Stimulated activated CD4-positive, alpha-beta T cell treated with anti-CD3 and anti-CD28 coated beads, Interleukin-12 subunit alpha, Interleukin-12 subunit beta, amount 100 ng/mL, for 24 hours (primary cell): ENCODE measurements at regions not wholly inside any gene's neighbourhood (a gene's known extent, or its start where the extent isn't known, plus 50 kb on each side); places are given as distances from the start of the nearest gene placed in this dataset.
"Not testable (repeated sequence)": the region's sequence is repeated elsewhere in the genome, so short reads cannot be mapped to it uniquely, and the experiment has no call there.

ENCODE experiments used
- DNase-seq, 2 experiments: peaks; one replicate each; pipeline ENCODE4 v3.0.0-alpha.2; 2020; ENCODE audit warnings: low read depth in 2 of 2

DNA sequence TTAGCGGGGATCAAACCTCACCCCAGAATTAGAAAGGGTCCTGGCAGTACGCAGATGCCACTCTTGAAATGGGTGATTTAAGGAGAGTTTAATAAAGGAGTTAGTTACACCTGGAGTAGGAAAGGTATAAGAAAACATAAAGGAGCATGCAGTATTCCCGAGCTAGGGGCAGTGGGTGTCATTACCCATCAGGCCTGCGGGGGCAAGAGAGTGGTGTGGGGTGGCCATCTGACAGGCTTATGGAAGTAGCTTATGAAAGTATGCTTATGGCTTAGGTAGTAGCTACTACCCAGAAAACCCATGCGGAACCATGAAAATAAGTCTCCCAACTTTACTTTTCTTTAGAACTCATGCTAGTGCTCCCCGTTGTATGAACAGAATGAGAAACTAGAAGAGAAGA is 568.9 kb upstream of the ACVR2A start:
- DNase-seq: no peak

DNA sequence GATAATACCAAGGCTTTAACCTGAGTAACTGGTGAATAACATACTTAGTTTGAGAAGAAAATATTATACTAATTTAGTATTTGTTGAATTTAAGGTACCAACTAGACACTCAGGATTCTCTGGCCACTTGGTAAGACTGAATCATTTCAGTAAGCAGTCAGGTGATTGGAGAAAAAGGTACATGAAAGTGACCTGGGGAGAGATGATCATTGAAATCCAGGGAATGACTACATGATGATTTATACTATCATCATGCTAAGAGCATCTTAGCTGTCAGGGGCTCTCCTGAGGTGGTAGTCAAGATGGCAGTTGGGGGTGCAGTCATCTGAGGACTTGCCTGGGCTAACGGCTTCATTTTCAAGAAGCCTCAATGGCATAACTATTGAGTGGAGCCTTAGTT is 571.2 kb upstream of the ACVR2A start:
- no peak for DNase-seq

DNA sequence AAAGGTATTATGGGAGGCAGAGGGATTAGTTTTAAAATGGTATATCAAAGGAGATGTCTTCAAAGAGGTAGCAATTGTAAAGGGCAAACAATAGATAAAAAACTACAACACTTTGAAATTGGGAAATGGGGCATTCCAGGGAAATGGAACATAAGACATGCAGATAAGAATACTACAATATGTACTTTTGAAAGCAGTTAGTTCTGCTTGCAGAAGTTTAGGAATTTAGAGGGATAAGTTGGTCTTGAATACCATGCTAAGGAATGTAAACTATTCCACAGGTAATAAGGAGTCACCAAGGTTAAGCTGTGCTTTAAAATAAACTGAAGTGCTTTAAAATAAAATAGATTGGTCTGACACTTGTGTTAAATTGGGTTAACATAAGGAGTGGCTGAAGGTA is 571.7 kb upstream of the ACVR2A start:
- DNase-seq: no peak

DNA sequence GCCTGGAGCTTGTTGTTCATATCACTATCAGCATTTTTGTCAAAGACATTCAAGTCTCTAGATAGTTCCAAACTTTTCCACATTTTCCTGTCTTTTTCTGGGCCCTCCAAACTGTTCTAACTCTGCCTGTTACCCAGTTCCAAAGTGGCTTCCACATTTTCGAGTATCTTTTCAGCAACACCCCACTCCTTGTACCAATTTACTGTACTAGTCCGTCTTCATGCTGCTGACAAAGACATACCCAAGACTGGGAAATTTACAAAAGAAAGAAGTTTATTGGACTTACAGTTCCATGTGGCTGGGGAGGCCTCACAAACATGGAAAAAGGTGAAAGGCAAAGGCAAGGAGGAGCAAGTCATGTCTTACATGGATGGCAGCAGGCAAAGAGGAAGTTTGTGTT is 575.2 kb upstream of the ACVR2A start:
- DNase-seq: not testable (repeated sequence)

DNA sequence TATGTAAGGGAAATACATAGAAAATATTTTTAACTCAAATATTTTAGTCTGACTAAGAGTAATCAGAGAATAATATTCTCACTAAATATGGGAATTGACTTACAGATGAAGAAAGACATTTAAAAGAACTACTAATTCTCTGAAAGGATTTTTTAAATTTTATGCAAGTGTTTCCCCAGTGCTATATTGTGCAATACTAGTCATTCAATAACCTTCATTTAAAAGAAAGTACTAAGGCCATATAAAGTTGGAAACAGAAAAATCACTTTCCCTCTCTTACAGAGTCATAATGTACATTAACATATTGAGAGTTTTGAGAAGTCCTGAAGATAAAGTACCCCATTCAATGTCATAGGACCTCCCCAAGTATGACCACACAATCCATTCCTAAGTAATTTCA is 584.6 kb upstream of the ACVR2A start:
- DNase-seq: no peak

DNA sequence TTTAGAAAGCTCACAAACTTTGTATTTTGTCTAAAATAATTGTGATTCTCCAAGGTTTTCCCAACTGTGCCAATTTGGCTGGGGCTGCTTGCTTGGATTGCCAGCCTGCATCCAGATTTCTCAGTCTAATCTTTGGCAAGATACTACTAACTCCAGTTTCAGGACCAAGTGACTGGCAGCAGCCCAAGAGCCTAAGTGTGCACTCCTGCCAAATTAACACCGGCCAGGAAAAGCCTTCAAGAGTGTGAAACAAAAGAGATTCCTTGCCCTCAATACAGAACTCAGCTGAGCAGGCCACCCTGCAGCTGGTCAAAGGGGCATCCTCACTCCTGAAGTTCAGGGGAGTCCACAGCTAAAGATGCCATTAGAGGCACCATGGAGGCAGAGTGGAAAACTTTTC is 589.0 kb upstream of the ACVR2A start:
- no peak for DNase-seq

DNA sequence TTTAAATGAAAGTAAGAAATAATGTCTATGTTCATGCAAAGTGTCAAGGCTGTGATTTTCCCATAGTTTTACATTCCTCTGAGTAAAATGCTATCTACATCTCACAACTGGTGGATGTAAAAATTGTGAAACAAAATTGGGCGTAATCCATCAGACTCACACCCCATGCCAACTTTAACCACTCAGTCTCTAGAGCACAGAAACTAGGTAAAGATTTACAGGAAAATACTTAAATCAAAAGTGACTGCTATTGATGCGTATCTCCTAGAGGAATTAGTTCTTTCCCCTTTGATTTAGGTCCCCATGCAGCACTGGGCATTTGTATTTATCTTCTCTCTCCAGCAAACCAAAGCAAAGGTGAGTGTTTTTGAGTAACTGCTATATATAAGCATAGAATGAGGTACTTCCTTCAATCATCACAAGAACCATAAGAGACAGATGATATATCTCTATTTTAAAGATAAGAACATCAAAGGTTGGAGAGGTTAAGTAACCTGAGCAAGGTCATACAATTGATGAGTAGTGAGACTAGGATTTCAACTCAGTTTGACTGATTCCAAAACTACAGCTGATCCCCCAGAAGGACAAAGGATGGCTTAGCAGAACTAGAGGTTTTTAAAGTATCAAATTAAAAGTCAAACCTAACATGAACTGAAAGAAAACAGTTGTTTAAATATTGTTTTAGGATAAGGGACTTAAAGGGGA is 594.0 kb upstream of the ACVR2A start:
- DNase-seq: no peak

DNA sequence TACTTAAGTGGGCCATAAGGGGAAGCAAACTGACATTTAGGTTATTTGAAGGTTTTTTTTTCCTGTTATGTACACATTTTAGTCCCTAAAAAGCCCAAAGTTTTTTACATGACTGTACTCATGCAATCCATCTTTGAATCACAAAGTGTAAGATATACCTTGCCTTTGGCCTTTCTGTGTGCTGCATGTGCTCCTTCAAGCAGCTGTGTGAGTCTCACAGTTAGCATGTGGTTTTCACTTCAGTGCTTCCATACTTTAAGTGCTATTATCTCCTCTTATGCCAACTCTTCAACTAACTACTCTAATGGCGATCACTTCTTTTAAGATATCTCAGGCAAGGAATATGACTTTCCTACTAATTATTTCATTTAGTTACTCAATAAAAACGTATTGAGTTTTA is 597.1 kb upstream of the ACVR2A start:
- DNase-seq: no peak

DNA sequence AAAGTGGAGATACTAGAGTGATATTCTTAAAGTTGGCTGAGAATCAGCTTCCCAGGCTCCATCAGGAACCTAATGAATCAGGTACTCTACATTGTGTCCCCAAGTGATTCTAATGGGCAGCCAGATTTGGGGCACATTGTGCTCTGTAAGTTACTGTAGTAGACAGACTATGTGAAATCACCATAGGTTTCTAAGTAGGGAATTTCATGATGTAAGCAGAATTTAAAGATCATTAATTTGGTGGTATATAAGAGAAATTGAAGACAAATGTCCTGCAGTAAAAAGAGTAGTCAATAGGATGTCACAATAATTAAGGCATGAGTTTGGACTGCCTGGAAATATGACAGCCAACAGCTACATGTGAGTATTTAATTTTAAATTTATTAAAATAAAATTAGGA is 602.4 kb upstream of the ACVR2A start:
- DNase-seq: no peak

DNA sequence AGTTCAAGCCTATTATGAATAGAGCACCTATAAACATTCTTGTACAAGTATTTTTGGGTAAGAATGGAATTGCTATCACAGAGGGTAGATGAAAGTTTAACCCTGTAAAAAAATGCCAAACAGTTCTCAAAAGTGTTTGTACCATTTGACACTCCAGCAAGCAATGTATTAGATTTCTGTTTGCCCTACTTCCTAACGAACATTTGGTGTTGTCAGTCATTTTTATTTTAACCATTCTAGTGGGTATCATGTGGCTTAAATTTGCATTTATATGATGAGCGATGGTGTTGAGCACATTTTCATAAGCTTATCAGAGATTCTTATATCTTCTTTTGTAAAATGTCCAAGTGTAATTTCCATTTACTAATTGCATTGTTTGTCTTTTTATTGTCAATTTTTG is 608.2 kb upstream of the ACVR2A start:
- DNase-seq: no peak

DNA sequence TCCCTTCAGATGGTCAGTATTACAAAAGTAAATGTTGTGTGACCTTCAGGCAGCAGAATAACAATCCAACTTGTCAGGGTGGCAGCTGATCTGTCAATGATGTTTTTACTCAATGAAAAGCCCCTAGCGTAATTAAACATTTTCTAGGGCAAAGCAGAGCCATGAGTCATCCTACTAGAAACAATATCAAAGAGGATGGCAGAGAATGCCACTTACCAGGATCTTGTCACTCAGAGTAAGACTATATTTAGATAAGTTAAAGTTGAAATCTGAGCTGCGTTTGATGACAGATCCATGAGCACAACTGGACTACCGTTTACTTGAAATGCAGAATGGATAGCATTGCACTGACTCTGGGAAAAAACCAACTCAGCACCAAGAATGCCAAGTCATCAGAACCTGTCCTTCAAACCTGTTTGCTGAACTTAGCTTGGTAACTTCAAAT is 612.6 kb upstream of the ACVR2A start:
- DNase-seq: no peak

DNA sequence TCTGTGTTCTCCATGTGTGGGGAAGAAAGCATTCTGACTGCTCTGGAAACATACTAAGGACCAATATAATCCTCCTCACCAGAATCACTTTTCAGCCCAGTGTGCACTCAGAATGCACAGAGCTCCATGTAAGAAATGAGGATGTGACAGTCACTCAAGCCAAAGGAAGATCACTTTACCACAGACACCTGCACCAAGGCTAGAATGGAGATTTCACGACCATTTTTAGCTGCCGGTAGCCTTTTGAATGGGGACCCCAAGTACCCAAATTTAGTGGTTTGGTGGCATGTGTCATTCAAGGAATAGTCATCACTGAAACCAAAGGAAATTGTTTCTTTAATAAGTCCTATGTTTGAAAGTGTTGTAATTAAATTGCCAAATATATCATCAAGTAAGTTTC is 613.2 kb upstream of the ACVR2A start:
- DNase-seq: no peak

DNA sequence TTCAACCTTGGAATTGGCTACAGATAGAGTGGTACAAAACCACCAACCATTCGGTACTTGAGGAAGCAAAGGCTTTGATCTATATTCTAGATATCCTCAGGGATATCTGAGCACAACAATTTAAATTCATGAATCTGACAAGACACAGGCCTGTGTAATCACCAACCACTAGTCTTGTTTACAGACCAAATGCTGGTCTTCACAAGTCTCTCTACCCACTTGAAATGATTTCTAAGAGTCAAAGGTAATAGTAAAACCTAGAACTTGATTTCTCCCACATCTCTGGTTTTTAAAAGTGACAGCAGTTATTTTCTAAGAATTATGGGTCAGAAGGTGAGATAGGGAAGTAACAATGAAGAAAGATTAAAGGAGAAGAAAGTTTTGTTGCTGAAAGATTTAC is 613.7 kb upstream of the ACVR2A start:
- no peak for DNase-seq

DNA sequence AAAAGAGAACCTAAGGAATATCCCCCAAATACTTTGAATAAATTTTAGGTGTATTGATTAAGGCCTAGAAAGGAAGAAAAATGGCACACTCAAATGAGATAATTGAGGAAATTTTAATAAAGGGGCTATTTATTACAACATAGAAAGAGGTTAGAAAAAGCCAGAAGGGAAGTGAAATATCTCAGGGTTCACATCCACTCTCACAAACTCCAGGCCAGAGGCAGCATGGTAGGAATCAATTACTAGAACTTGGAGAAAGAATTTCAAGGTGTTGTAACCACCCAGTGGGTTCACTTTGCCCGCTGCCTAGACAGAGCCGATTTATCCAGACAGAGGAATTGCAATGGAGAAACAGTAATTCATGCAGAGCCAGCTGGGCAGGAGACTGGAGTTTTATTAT is 617.5 kb upstream of the ACVR2A start:
- DNase-seq: no peak

DNA sequence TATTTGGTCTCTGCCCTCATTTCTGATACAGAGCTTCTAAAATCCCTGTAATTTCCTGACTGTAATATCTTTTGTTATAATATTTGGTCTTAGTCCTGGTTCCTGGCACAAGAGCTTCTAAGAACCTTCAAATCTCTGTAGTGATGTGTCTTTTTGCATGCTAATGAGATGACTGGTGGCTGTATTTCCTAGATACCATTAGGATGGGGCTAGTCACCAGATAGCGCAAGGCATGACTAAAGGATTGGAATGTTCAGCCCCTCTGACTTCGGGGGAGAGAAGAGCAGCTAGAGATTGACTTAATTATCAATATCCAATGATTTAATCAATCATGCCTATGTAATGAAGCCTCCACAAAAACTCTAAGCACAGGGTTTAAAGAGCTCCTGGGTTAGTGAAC is 620.8 kb upstream of the ACVR2A start:
- no peak for DNase-seq

DNA sequence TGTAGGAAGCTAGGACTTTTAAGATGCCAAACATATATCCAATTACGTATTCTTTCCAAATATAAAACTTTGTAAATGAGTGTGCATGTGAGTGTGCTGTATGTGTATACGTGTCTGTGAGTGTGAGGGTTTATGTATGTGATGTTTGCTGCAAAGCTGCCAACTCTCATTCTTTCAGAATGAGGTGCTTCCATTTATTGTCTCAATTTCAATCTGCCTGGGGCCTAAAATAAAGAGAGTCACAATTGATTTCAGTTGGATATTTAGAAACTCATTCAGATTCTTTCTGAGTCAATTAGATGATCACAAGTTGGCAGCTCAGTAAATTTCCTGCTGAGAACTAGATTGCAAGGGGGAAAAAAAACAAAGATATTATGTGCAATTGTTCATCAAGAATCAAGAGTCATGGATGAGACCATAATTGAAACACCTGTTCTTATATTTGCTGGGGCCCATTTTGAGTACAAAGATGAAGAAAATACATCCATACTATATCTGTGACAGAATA is 621.2 kb upstream of the ACVR2A start:
- DNase-seq: no peak

DNA sequence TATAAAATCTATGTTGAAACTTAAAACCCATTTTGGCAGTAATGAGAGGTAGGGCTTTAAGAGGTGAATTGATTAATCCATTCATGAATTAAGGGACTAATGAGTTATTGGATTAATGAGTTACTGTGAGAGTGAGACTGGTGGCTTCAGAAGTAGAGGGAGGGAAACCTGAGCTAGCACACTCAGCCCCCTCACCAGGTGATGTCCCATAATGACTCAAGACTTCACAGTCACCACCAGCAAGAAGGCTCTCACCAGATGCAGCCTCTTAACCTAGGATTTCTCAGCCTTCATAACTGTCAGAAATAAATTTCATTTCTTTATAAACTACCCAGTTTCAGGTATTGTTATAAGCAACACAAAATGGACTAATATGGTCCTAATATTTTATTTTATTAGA is 621.7 kb upstream of the ACVR2A start:
- DNase-seq: no peak

DNA sequence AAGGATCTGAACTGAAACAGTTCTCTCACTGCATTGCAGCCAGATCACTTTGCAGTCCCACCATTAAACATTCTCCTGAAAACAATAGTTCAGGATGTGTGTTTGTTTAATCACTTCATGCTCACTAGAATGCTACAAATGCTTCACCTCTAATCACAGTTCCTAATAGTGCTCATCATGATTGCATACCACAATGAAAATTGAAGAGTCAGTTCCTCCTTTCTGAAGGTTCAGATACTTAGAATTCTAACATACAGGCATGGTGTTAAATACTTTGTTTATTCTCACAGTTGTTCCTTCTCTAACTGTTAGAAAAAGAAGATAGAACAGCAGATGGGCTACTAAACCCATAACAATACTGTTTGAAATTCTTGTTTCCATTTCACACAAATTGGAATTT is 622.3 kb upstream of the ACVR2A start:
- no peak for DNase-seq

DNA sequence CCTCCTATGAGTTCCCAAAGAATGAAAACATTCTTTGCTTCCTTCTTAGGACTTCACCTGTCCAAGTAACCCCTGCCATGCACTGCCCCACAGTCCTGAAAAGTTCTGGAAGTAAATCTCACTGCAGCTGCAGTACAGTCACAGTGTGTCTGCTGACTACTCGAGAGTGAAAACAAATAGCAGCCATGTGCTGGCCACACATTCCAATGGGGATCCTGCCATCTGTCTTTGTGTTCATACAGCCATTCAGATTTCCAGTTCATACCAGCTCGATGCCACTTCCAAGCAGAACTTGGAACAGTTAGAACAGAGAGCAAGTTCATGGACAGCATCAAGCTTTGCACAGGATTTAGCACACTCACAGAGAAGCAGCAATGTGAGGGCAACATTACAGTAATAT is 629.9 kb upstream of the ACVR2A start:
- DNase-seq: no peak

DNA sequence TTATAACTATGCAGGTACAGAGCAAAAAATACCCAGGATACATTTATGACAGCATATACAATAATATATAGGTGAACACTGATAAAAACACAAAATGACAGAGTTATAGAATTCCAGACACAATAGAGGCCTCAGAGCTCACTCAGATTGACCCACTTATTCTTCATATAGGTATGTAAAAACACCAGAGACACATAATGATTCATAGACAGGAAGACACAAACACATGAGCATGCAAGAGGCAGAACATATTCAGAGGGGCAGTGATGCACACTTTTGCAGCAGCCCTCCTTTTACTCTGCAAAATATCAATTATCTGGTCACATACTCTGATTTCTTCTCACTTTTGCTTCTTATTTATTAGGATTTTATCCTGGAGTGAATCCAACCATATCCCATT is 633.3 kb upstream of the ACVR2A start:
- DNase-seq: no peak

DNA sequence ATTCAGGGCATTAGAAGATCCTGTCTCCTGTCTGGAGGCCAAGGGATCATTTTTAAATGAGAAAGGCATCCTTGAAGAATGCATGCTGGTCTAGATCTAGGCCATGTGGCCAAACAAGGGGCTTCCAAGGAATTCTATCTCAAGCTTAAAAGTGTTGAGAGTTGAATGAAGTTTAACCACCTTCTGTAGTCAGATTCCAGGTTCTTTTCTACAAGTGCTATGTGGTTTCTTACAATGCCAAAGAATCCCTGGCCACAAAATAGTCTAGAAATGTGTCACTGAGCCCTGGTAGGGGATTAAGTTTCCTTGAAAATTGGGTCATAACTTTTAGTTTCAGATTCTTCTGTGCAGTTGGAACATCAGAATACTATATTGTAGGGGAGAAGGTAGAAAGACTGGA is 640.7 kb upstream of the ACVR2A start:
- no peak for DNase-seq

DNA sequence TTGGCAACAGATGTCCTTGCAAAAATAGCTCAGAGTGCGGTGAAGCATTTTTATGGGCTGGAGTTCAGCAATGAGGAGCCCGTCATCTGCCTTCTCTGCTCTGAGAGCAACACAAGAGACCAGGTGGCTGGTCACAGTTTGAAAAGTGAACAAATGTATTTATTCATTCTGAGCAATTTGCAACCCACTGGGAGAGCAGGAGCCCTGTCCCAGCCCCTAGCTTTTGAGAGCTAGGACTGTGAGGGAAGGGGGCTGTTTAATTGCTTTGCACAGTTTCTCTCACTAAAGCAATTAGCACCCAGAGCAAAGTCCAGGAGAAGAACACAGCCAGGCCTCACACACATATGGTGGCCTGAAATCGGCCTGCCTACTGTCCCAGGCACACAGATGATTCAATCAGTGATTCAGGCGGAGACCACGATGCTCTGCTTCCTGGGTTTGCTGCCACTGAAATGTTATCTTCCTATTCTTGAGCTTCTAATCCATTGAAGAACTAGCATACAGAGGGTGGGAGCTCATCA is 646.1 kb upstream of the ACVR2A start:
- DNase-seq: no peak

DNA sequence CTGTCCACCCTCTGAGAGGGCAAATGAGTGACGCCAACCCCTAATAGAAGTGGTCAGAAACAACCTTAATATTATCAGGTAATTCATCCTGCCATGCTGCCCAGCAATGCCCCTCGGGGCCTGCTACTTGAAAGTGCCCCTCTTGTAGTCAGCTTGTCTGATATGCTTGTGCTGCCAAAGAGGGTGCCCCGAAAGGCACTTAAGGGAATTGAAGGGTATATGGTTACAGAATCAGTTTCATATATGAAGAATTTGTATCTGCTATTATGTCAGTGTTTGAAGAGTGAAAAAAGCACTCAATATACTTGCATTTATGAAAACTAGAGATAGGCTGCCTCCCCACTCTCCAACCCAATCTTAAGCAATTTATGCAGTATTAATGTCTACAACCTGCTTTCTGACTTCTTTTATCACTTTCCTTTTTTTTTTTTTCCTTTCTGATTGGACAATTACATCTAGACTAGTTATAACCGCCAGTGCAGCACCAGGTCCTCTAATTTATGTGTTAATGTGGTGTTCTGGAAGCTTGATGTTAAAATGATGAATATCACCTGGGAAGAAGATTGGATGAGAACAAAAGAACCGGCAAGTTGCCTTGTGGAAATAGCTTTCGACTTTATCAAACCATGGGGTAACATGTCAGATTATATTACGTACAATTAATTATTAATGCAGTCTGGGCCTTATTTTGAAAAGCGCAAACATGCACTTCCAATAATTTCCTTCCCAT is 646.9 kb upstream of the ACVR2A start:
- no peak for DNase-seq
